Stimulated activated CD4-positive, alpha-beta T cell treated with anti-CD3 and anti-CD28 coated beads, Interleukin-12 subunit alpha, Interleukin-12 subunit beta, amount 100 ng/mL, for 48 hours (primary cell): ENCODE measurements at regions not wholly inside any gene's neighbourhood (a gene's known extent, or its start where the extent isn't known, plus 50 kb on each side); places are given as distances from the start of the nearest gene placed in this dataset.

ENCODE experiments used
- DNase-seq, 3 donors: peaks; one replicate each; pipeline ENCODE4 v3.0.0-alpha.2; 2020; ENCODE audit warnings: low read depth in 2 of 3, low spot score in 1 of 3

DNA sequence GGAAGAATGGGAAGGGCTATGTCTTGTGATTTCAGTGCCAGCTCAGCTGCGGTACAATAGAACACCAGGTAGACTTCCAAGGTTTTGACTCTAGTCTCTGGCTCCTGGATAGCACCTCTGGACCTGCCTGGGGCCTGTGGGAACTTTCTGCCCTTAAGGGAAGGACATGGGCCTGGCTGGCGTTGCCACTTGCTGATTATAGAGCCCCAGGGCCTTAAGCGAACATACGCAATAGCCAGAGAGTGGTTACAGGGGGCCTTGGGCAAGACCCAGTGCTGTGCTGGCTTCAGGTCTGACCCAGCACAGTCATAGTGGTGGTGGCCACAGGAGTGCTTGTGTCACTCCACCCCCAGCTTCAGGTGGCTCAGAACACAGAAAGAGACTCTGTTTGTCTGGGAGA lies 131.1 kb upstream of the COL21A1 start:
- DNase-seq, result no peak

DNA sequence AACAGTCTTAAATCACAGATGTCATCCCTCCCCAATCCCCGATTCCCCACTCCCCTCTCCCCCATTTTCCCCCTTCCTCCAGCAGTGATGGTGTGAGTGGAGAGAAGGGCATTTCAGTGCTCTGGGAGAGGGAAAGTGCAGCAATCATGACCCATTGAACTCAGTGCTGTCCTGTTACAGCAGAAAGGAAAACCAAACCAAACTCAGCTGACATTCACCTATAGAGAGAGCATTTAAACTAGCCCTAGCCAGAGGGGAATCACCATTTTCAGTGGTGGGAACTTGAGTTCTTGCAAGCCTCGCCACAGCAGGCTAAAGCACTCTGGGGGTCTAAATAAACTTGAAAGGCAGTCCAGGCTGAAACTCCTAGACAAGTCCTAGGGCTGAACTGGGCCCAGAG lies 129.9 kb upstream of the COL21A1 start:
- no peak for DNase-seq

DNA sequence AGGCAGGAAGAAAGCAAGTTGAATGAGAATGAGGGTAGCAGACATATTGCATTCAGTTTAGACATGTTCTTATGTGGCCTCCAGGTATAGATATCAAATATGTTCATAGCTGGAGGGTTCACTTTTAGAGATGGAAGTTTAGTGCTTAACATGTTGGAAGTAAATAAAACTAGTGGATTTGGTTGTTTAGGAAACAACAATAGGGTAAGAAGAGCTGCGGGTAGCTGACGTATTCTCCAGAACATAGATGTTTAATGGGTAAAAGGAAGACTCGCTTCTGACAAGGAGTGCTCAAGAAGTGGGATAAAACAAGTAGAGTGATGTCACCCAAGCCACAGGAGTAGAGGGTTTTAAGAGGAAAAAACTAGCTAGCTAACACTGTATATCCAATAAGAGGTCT lies 128.4 kb upstream of the COL21A1 start:
- DNase-seq, result no peak

DNA sequence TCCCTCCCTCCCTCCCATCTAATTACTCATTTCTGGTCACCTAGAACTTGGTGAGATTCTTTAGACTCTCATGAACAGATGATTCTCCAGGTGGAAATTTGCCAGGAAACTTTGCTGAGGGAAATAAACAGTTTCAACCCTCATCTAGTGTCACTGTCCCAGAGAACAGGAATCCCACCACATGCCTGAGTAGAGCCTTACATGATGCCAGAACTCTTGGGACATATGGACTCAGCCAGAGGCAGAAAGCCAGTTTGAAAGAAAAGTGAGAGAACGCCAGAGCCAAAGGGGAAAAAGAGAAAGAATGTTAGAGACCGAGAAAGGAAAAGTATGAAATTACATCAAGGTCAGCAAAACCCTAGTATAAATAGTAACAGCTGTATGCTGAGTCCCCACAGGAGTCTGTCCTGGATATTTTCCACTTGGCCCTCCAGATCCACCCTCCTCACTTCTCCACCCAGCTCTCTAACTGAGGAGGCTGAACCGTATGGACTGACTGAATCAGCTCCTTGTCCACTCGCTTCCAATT lies 127.5 kb upstream of the COL21A1 start:
- no peak for DNase-seq

DNA sequence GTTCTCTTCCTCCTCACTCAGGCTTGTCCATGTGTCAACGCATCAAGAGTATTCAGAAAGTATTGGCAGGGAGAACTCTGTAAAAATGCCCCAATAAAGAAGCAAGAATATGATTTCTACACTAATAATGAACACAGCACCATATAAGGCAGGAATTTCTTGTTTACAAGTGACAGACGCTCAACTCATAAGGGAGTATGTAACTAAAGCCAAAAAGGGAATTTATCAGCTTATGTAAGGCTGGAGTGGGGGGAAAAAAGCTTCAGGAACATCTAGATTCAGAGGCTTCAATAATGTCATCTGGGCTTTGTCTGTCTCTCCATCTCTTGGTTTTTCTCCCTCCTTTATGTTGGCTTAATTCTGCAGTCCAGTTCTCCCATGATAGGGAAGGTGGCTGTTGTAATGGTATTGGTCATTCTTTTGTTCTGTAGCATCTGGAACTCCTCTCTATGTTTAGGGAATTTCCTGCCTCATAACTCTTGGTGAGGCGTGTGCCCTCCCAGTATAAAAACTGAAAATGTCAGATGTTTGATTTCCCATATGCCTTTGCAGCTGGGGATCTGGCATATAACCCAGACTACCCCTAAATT lies 125.1 kb upstream of the COL21A1 start:
- DNase-seq, result no peak

DNA sequence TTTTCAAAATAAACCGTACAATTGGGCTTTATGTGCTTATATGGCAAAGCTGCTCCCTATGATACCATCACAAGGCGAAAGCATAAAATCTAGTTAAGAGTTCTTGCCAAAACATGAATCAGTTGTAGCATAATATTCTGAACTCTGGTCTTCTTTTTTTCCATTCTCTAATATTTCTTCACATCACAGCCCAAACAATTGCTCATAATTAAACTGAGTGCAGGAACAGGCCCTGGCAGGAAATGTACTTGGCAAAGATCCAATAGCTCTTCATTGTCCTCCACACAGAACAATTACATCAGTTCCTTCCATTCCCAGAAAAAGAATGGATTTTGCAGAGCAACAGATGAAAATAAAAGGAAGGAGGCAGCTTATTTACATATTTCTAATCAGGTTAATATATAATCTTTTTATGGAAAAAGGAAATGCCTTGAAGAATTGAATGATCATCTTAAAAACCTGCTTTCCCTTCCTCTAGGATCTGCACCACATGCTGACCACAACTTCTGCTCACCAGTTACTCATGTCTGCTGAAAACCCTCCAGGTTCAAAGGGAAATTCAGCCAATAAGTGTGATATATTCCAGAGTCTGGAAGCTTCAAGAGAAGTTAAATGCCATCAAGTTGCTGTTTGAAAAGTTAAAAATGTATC lies 123.3 kb upstream of the COL21A1 start:
- DNase-seq, result no peak

DNA sequence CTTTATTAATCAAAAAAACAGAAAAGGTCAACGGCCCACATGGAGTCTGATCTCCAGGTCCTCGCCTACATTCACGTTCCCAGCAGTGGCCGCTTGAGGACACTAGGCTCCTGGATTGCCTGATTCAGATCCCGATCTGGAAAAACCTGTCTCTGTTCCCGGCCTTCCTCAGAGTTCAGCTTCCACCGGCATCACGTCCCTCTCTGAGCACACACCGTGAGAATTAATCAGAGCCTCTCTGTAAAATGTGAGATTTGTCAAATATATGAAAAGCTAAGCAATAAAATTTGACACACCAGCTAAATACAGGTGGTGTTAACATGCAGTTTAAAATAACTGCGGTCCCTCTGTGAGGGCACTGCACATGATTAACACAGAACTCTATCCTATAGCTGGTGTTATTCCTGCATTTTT lies 122.8 kb upstream of the COL21A1 start:
- DNase-seq, result no peak

DNA sequence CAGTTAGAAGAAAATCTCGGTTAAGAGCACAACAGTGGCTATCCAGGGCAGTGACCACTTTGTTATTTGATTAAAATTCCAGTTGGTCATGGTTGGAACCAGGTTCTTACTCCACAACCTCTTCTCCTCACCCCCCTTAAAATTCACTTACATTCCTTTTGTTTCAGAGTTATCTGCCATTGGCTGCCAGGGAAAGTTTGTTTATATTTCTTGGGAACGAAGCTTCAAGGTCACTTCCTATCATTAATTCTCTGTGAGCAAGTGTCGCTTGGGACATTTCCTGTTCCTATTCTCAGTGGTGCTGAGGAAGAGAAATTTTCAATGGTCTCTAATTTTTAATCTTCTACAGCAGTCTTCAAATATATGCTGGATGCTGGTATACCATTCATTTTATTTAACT lies 121.1 kb upstream of the COL21A1 start:
- DNase-seq, result no peak

DNA sequence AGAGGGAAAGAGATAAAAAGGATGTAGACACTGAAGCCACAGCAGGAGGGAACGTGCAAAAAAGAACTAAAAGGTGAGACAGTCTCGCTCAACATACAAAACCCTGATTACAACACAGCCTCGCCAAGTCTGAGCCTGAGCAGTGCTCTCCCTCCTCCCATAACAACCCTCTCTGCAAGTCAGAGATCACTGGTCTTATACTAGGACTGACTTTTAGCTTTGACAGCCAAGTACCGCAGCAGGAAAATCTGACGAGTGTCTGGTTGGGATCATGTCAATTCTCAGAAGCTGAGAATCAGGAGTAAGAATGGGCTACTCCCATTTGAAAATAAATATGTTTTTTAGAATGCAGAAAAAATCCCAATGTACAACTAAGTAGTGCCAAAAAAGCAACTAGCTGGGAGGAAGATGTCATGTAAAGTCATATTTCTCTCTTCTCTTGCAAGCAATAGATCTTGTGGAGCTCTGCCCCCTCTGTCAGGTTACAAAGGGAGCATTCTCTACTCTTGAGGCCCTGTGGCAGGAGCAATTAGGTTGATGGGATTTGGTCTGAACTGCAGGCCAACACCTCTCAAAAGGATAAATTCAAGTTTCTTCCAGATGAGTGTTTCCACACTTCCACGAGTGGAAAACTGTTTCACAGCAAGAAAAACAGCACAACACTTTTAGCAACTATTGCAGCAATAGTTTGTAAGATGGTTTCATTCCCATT lies 118.9 kb upstream of the COL21A1 start:
- DNase-seq, result no peak

DNA sequence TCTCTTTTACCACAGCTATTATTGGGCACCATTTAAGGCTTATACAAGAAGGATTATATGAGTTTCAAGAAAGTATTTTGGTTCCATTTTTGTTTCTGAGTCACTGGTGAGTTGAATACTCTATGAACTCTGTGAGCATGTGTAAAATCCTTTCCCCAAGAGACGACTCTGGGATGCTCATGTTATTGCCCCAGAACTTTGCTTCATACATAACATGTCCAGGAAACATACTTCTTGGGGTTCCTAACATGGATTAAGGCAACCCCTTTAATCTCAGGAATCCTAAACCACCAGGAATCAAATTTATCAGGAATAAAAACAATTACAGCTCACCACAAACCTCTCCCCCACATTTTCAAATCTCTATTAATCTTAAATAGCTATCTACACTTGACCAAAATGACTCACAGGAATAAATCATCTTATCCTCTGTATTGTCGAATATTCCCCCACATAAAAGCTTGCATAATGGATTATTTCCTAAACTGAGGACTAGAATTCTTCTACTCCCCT lies 117.5 kb upstream of the COL21A1 start:
- no peak for DNase-seq

DNA sequence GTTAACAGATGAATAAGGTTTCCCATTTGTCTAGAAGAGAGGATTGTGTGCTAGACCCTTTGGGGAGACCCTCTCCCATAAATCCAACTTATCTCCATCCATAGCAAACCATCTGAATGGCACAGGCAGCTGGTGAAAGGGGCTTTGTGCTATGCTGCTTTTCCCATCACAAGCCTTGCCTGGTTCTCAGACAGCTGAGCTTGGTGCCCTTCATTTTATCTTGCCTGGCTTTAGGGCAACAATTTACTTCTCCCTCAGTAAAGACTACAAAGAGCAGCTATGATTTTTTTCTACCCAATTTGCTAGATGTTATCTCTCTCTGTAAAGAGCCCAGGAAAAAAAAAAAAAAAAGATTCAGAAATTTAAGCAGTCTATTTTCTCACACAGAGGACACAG lies 117.0 kb upstream of the COL21A1 start:
- no peak for DNase-seq

DNA sequence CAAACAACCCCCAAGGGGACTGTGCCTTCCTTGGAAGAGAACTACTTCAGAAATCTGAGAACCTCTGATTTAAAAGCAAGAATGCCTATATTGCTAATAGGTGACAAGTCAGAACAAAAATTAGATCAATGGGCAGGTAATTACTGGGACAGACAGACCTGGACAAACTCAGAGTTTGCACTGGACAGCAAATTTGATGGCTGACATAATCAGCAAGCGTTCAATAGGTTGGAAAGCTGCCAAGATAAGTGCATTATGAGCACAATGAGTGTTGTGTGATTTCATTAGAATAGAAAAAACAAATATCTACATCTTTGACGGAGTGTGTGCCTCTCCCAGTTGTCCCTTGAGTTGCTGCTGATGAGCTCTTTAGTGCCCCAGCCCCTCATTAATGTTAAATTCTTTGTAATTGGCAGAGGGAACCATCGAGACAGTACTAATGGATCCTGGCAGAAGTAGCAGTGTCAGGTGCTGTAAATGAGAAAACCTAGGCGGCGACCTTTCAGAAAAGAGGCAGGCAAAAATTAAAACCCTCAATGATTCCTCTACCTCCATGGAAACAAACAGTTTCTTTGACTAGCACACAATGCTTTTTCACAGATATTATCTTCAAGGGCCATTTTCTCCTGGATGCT lies 116.5 kb upstream of the COL21A1 start:
- DNase-seq, result no peak

DNA sequence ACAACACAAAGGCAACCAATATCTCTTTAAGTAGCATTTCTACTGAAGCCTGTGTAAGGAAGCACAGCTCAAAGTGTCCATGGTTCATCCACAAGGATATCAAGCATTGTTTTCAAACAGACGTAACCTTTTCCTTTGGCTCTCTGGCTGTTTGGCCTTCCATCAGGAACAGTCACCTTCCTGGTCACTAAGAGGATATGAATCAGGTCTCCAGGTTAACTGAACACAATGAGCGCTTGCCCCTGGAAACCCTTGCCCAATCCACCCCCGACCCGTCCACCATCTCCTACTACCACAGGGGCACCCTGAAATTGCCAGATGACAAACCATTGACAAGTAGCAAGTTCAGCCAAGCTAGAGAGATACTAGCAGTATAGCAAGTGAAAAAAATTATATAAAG lies 114.4 kb upstream of the COL21A1 start:
- no peak for DNase-seq

DNA sequence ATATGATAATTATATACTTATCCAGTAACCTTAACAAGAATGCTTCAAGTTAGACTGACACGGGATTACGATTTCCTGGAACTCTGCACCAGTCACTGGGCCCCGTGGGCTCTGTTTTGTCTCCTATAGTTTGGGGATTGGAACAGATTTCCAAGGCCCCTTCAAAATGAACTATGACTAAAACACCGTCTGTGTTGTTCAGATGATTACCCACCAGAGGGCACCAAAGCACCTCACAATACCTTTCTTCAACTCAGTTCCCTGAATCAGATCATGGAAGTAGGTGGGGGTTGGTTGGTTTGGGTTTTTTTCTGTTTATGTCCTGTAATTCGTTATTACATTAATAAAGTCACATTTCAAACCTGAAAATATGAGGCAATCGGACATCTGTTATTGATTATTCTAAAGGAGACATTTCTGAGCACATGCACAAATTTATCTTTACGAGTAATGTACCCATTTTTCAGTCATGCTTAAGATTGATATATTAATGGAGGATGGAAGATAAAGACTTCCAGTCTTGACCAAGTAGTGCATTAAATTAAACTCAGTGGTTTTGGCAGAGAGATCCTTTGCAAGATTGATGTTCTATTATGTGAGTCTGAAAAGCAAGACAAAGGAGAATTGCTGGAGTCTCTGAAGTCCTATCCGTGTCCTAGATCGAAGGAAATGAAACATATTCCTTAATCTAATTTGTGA lies 112.0 kb upstream of the COL21A1 start:
- peak; percentile 28 to 57 (median 28) for DNase-seq

DNA sequence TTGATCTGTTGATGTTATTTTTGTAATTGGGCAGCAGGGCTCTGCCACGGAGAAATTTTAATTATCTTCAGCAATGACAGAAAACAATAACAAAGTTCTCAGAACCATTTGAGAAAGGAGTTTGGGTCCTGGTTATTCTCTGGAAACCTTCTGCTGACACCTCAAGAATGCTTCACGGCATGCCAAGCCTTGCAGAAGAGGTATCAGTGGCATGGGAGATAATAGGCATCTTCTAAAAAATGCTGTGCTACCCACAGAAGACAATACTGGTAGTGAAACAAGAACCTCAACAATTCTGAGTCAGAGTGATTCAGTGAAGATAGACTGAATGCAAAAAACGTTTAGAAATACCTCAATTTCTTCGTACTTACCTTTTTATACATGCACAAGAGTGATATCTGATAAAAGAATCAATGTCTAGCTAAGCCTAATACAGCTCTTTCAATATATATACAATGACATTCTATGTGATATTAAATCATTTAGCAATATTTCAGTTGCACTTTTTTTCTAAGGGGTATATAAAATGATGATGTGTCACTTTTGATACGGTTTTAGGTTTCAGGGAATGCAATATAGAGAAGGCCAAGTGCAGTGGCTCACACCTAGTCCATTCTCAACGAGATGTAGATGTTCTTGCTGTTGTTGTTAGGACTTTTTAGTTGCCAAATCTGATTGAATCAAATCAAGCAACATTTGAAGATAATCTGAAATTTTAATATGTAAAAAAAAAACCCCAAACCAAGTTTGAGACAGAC lies 110.4 kb upstream of the COL21A1 start:
- DNase-seq, result no peak

DNA sequence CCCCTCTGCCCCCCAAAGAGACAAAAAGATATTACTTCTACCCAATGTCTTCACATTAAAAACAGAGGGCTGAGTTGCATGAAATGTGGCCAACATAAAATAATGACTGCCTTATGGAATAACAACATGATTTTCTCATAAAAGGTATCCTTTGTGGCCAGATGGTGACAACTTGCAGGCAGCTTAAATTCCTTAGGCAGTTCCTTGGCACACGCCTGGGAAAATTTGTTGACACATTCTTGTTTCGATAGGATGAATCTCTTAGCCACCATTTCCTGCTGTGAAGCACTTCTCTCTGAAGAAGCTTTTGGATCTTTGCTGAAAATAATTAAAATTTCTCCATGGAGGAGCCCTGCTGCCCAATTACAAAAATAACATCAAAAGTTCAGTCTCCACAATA lies 109.0 kb upstream of the COL21A1 start:
- no peak for DNase-seq

DNA sequence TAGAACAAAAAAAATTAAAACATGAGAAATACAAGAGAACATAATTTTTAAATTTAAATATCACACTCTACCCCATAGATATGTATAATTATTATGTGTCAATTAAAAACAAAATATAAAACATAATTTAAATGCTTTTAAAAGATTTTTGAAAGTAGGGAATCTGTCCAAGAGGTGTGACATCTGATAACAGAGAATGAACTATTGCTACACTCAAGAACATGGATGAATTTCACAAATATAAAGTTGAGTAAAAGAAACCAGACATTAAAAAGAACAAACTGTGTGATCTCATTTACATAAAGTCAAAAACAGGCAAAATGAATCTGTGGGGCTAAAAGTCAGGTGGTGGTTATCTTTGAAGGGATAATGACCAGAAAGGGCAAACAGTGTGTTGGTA lies 106.5 kb upstream of the COL21A1 start:
- DNase-seq, result no peak

DNA sequence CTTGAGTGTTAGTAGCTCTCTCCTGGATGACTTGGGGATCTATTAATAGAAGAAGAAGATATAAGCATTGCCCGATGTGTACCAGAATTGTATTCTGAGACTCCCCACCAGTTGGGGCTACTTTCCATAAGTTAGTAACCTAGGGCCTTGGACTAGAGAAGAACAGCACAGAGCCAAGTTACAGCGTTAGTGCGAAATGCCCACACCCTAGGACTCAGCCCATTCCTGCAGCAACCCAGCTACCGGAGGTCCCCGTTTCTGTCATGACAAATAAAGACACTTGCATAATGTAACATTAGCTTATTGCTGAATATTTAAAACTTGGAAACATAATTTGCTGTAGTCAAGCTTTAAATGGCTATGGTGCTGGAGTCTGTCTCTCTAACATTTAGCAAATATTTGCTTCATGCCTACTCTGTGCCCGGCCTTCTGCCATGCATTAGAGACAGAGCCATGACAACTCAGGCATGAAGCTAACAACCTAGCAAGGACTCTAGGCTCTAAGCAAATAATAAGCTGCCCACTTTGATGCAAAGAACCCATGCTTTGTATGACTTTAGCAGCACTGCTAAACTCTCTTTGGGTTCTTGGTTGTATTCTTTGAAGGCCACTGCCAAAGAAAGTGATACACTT lies 103.4 kb upstream of the COL21A1 start:
- DNase-seq, result no peak

DNA sequence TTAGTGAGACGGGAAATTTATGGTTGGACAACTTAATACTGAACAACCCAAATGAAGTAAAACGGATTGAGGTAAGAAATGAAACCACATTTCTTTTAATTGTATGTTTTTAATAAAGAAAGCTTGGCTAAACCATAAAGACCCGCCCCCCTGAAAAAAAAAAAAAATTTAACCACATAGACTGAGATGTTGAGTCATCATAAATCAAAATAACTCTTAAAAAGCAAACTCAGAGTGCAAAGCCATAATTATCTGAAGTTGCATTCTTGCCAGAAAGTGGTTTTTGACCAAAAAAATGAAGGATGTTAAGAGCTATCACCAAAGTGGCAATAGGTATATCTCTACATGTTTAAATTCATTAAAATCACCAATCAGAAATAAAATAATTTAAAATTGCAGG lies 101.8 kb upstream of the COL21A1 start:
- no peak for DNase-seq

DNA sequence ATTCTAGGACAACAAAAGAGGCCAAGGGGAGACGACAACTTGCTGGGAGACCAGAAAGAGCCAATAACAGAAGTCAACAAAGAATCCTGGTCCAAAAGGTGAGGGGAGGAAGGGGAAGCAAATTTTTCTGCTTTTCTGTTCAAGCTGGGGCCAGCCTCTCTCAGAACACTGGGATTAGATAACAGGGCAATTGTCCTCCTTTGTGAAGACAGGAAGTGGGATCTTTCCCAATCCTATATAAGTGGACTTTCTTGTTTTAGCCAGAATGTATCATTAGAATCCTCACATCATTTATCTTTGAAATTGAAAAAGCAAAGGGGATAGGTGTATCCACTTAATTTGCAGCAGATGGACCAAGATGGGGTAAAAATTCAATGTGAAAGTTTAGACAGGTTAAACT lies 101.2 kb upstream of the COL21A1 start:
- DNase-seq, result no peak
